ENCODE measurements at regions not wholly inside any gene's neighbourhood (a gene's known extent, or its start where the extent isn't known, plus 50 kb on each side); places are given as distances from the start of the nearest gene placed in this dataset.

GRCh38 chr15:47987461-47987860, 133.3 kb upstream of the SLC24A5 start:
- Histone ChIP-seq H3K9me3 (no peaks in the 10 kb centered on the region), H3K4me3 (no peak overlapping the region), H3K4me1 (no peaks in the 10 kb centered on the region), H3K27ac (no peak overlapping the region), H3K27me3 (no peaks in the 10 kb centered on the region), H3K36me3 (no peaks in the 10 kb centered on the region)
- whole genome bisulfite sequencing: 56% methylated on average over 4 of the region's 4 CpGs
- no peak for DNase-seq (ENCODE audit: low spot score in 2 of 2)
- TF ChIP-seq CTCF (IDR thresholded peaks at IDR 0.05) (no peak), POLR2AphosphoS5 (IDR thresholded peaks at IDR 0.05) (no peak), EP300 (IDR thresholded peaks at IDR 0.05) (no peak), POLR2A (IDR thresholded peaks at IDR 0.05) (no peak)

GRCh38 chr15:47987908-47988532, 132.8 kb upstream of the SLC24A5 start:
- Histone ChIP-seq H3K4me1 (no peaks in the 10 kb centered on the region), H3K36me3 (no peaks in the 10 kb centered on the region), H3K9me3 (no peaks in the 10 kb centered on the region), H3K27ac (no peak overlapping the region), H3K27me3 (no peaks in the 10 kb centered on the region), H3K4me3 (no peak overlapping the region)
- 55% methylated on average over 3 of the region's 3 CpGs for WGBS
- TF ChIP-seq POLR2A (IDR thresholded peaks at IDR 0.05) (no peak), POLR2AphosphoS5 (IDR thresholded peaks at IDR 0.05) (no peak), EP300 (IDR thresholded peaks at IDR 0.05) (no peak), CTCF (IDR thresholded peaks at IDR 0.05) (peak; percentile 48 to 51)
- DNase-seq (ENCODE audit: low spot score in 2 of 2): no peak

- DNase-seq (ENCODE audit: low spot score in 2 of 2): no peak
- TF ChIP-seq EP300 (IDR thresholded peaks at IDR 0.05) (no peak), CTCF (IDR thresholded peaks at IDR 0.05) (no peak), POLR2AphosphoS5 (IDR thresholded peaks at IDR 0.05) (no peak), POLR2A (IDR thresholded peaks at IDR 0.05) (no peak)
- Histone ChIP-seq H3K4me3 (no peak overlapping the region), H3K36me3 (no peaks in the 10 kb centered on the region), H3K9me3 (no peaks in the 10 kb centered on the region), H3K4me1 (no peaks in the 10 kb centered on the region), H3K27ac (no peak overlapping the region), H3K27me3 (no peaks in the 10 kb centered on the region)
- WGBS: 84% methylated on average over 1 of the region's 1 CpG
Measured at GRCh38 chr15:47988564-47988963, 132.2 kb upstream of the SLC24A5 start.

GRCh38 chr15:47990821-47991220, 130.0 kb upstream of the SLC24A5 start:
- H3K36me3 ChIP-seq: no peaks in the 10 kb centered on the region
- no peak overlapping the region for H3K27ac ChIP-seq
- no peak overlapping the region for H3K4me3 ChIP-seq
- WGBS: 86% methylated on average over 2 of the region's 2 CpGs
- DNase-seq (ENCODE audit: low spot score in 2 of 2): no peak
- TF ChIP-seq CTCF (IDR thresholded peaks at IDR 0.05) (no peak), EP300 (IDR thresholded peaks at IDR 0.05) (no peak), POLR2AphosphoS5 (IDR thresholded peaks at IDR 0.05) (no peak), POLR2A (IDR thresholded peaks at IDR 0.05) (no peak)
- no peaks in the 10 kb centered on the region for H3K9me3 ChIP-seq
- H3K4me1 ChIP-seq: no peaks in the 10 kb centered on the region
- H3K27me3 ChIP-seq: no peaks in the 10 kb centered on the region

- H3K4me1 ChIP-seq: no peaks in the 10 kb centered on the region
- H3K9me3 ChIP-seq: no peaks in the 10 kb centered on the region
- DNase-seq (ENCODE audit: low spot score in 2 of 2): no peak
- WGBS: 54% methylated on average over 3 of the region's 4 CpGs
- H3K4me3 ChIP-seq: no peak overlapping the region
- H3K27ac ChIP-seq: no peak overlapping the region
- H3K27me3 ChIP-seq: no peaks in the 10 kb centered on the region
- no peaks in the 10 kb centered on the region for H3K36me3 ChIP-seq
- no peak for TF ChIP-seq CTCF (IDR thresholded peaks at IDR 0.05)
Measured at GRCh38 chr15:47991357-47991756, 129.4 kb upstream of the SLC24A5 start.

Data from suprapubic skin (tissue), 4 donors.